Activated B cell treated with CpG ODN at 0.5 μM for 24 hours (primary cell): ENCODE measurements at regions not wholly inside any gene's neighbourhood (a gene's known extent, or its start where the extent isn't known, plus 50 kb on each side); places are given as distances from the start of the nearest gene placed in this dataset.

ENCODE experiments used
- ATAC-seq: fragments of 200-7000 bp; cut with Tn5 transposase; one replicate; pipeline ENCODE4 v1.10.0; 2021; ENCODE audit warnings: low read depth, mild to moderate bottlenecking, moderate library complexity
- CTCF ChIA-PET: fragments of 350-600 bp; sonication (Branson Sonifier 250); formaldehyde crosslinking; loops from one replicate; lab custom pipeline; 2021; ENCODE audit warnings: antibody characterized with exemption; lab: Charles Lee
- POLR2A ChIA-PET: fragments of 350-600 bp; sonication (Branson Sonifier 250); formaldehyde crosslinking; loops from one replicate; lab custom pipeline; 2021; ENCODE audit warnings: antibody characterized with exemption; lab: Charles Lee
- DNase-seq: peaks from one replicate; pipeline ENCODE4 v3.0.0; 2022
- H3K27ac Mint-ChIP-seq: one replicate; pipeline ENCODE4 v1.8.0; 2020; ENCODE audit warnings: mixed read lengths
- H3K27me3 Mint-ChIP-seq: one replicate; pipeline ENCODE4 v1.8.0; 2021; ENCODE audit warnings: mixed read lengths
- H3K36me3 Mint-ChIP-seq: one replicate; pipeline ENCODE4 v1.8.0; 2021; ENCODE audit warnings: low read depth, mixed read lengths
- H3K4me1 Mint-ChIP-seq: one replicate; pipeline ENCODE4 v1.8.0; 2021; ENCODE audit warnings: mixed read lengths
- H3K4me3 Mint-ChIP-seq: one replicate; pipeline ENCODE4 v1.8.0; 2020; ENCODE audit warnings: mild to moderate bottlenecking, mixed read lengths
- H3K9me3 Mint-ChIP-seq: one replicate; pipeline ENCODE4 v1.8.0; 2020; ENCODE audit warnings: mixed read lengths
- CTCF ChIP-seq: fragments of 200-600 bp; IDR thresholded peaks from one replicate; pipeline ENCODE4 v1.8.0; 2022; ENCODE audit warnings: antibody characterized with exemption, mild to moderate bottlenecking
- intact Hi-C: fragments of 100-400 bp; cut with micrococcal nuclease; formaldehyde crosslinking; loops from one replicate; pipeline ENCODE4 v1.15.1; 2024

GRCh38 chr9:2263111-2263510, 248.0 kb downstream of the SMARCA2 start:
- H3K27me3 Mint-ChIP-seq: no peaks in the 10 kb centered on the region
- no peaks in the 10 kb centered on the region for H3K9me3 Mint-ChIP-seq
- H3K36me3 Mint-ChIP-seq: no peaks in the 10 kb centered on the region
- no peak for DNase-seq
- TF ChIP-seq CTCF: no peak
- ChIA-PET POLR2A (no interaction called here), CTCF (no interaction called here)
- no peak overlapping the region for H3K4me3 Mint-ChIP-seq
- H3K27ac Mint-ChIP-seq: no peak overlapping the region
- intact Hi-C loops: no loop called here
- no peak for ATAC-seq
- peaks cover 17% of the 10 kb centered on the region for H3K4me1 Mint-ChIP-seq

- ChIA-PET CTCF (no interaction called here), POLR2A (no interaction called here)
- ATAC-seq (no peak), DNase-seq (no peak)
- H3K27ac Mint-ChIP-seq: no peak overlapping the region
- no peak overlapping the region for H3K4me3 Mint-ChIP-seq
- H3K4me1 Mint-ChIP-seq: peaks cover 17% of the 10 kb centered on the region
- TF ChIP-seq CTCF: no peak
- H3K9me3 Mint-ChIP-seq: no peaks in the 10 kb centered on the region
- no peaks in the 10 kb centered on the region for H3K36me3 Mint-ChIP-seq
- intact Hi-C loops: no loop called here
- no peaks in the 10 kb centered on the region for H3K27me3 Mint-ChIP-seq
Observed at GRCh38 chr9:2263665-2264064, 248.5 kb downstream of the SMARCA2 start.

- H3K27me3 Mint-ChIP-seq: no peaks in the 10 kb centered on the region
- intact Hi-C loops: no loop called here
- POLR2A ChIA-PET: no interaction called here
- H3K4me1 Mint-ChIP-seq: peaks cover 17% of the 10 kb centered on the region
- no peak for ATAC-seq
- no peaks in the 10 kb centered on the region for H3K9me3 Mint-ChIP-seq
- no peak overlapping the region for H3K4me3 Mint-ChIP-seq
- no peak overlapping the region for H3K27ac Mint-ChIP-seq
- DNase-seq: no peak
- H3K36me3 Mint-ChIP-seq: no peaks in the 10 kb centered on the region
- CTCF ChIA-PET: no interaction called here
- TF ChIP-seq CTCF: no peak
Observed at GRCh38 chr9:2264081-2264480, 248.9 kb downstream of the SMARCA2 start.

- H3K27me3 Mint-ChIP-seq: no peaks in the 10 kb centered on the region
- no peak overlapping the region for H3K27ac Mint-ChIP-seq
- CTCF ChIA-PET: no interaction called here
- H3K9me3 Mint-ChIP-seq: no peaks in the 10 kb centered on the region
- H3K4me1 Mint-ChIP-seq: peaks cover 20% of the 10 kb centered on the region
- intact Hi-C loops: no loop called here
- POLR2A ChIA-PET: no interaction called here
- no peak for DNase-seq
- H3K36me3 Mint-ChIP-seq: no peaks in the 10 kb centered on the region
- TF ChIP-seq CTCF: no peak
- no peak for ATAC-seq
- no peak overlapping the region for H3K4me3 Mint-ChIP-seq
Observed at GRCh38 chr9:2267181-2267745, 252.1 kb downstream of the SMARCA2 start.

- Mint-ChIP-seq H3K27ac (no peak overlapping the region), H3K4me3 (no peak overlapping the region), H3K4me1 (peaks cover 7% of the 10 kb centered on the region), H3K36me3 (no peaks in the 10 kb centered on the region), H3K27me3 (peaks cover 3% of the 10 kb centered on the region), H3K9me3 (no peaks in the 10 kb centered on the region)
- ChIA-PET POLR2A (no interaction called here), CTCF (no interaction called here)
- ATAC-seq (no peak), DNase-seq (no peak)
- intact Hi-C loops: no loop called here
- no peak for TF ChIP-seq CTCF
Observed at GRCh38 chr9:2269778-2270177, 254.6 kb downstream of the SMARCA2 start.
